HG03342 (cell line): ENCODE measurements at regions not wholly inside any gene's neighbourhood (a gene's known extent, or its start where the extent isn't known, plus 50 kb on each side); places are given as distances from the start of the nearest gene placed in this dataset.

Experiments
- ATAC-seq: cut with Tn5 transposase; IDR thresholded peaks from one replicate; pipeline ENCODE4 v1.9.1; 2021; ENCODE audit warnings: mild to moderate bottlenecking, moderate library complexity; ENCODE audit not compliant: unreplicated experiment

DNA sequence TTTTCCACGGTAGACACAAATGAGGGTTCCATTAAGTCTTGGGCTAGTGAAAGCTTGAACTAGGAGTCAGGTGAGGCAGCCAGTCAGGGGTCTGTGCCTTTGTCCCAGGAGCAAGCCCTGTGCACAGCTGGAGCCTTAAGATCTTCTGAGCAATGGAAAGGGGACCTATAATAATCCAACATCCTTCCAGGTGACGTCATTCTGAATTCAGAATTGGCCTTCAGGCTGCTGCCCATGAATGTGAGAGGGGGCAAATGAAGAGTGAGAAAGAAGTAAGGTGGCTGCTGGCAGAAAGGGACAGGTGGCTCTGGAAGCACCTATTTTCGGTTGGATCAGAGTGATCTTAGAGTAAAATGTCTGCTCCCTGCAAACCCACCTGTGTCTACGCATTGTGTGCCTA is 488.1 kb upstream of the CDH5 start:
- ATAC-seq: no peak

GRCh38 chr16:65876624-65877023 is 489.9 kb upstream of the CDH5 start:
- no peak for ATAC-seq

- ATAC-seq: no peak
Measured at GRCh38 chr16:65876056-65876408, 490.5 kb upstream of the CDH5 start.

- ATAC-seq: no peak
Measured at GRCh38 chr16:65875381-65876055, 491.0 kb upstream of the CDH5 start.

GRCh38 chr16:65869261-65869660 is 497.2 kb upstream of the CDH5 start:
- no peak for ATAC-seq

DNA sequence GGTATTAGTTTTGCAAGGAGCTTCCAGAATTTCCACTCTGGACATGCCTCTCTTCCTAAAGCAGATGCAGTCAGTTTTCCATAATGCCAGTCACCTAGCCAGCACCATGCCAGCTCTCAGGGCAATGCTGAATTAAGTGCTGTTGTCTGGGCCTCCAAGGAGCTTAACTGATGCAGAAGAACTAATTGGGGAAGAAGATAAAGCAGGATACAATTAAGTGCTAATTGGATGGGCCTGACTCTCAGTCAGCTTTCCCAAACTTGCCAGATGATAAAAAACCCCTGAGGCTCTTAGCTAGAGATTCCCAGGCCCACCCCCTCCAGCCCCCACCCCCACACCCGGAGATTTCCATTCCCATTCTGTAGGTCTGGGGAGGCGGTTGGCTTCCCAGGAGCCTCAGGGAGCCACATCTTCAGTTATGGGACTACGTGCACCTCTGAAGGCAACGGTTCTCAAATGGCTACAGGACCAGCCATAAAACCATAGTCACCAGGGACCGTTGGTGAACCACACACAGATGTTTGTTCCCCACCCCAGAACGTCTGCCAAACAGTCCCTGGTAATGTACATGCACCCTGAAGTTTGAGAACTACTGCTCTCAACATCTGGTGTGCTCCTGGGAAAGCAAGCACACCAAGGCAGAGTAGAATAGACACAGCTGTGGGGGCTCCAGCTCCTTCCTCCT is 499.1 kb upstream of the CDH5 start:
- ATAC-seq: no peak

- no peak for ATAC-seq
Measured at GRCh38 chr16:65863236-65863635, 503.3 kb upstream of the CDH5 start.

GRCh38 chr16:65861131-65861731 is 505.3 kb upstream of the CDH5 start:
- ATAC-seq: no peak

GRCh38 chr16:65855171-65856145 is 511.0 kb upstream of the CDH5 start:
- ATAC-seq: no peak

GRCh38 chr16:65846210-65846602 is 520.3 kb upstream of the CDH5 start:
- ATAC-seq: no peak

- ATAC-seq: no peak
Measured at GRCh38 chr16:65845466-65846209, 520.9 kb upstream of the CDH5 start.

- no peak for ATAC-seq
Measured at GRCh38 chr16:65843941-65844340, 522.5 kb upstream of the CDH5 start.

- no peak for ATAC-seq
Measured at GRCh38 chr16:65842067-65842466, 524.4 kb upstream of the CDH5 start.

DNA sequence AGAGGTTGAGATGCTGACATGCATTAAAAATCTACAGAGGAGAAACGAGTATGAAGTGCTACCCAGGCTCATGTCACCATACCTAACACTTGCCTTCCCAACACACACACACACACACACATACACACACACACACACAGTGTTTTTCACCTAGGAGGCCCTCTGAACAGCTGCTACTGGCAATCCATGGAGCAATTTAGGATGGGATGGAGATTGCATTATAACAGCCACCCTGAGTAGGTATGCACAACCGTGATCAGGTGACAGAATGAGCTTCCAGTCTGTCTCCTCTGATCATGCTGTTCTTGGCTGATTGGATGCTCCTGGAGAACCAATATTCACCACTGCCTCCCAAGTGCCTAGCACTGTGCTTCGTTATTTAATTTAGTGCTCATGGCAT is 528.5 kb upstream of the CDH5 start:
- ATAC-seq: no peak

DNA sequence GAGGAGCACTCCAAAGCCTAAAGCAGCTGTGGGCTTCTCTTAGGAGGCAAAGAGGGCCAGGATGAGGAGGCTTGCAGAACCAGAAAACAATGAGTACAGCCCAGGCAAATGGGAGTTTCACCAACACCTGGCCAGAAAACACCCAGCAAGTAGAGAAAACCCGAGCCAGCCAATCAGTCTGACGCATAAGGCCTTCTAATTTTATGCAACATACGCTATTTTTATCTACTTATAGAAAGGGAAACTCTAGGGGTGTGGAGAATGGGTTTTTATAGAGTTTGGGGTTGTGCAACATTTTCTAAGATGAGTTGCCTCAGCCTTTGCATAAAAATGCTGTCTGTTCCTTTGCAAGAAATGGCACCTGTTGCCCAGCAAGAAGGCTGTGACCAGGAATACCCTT is 529.0 kb upstream of the CDH5 start:
- no peak for ATAC-seq

- ATAC-seq: no peak
Measured at GRCh38 chr16:65834688-65835087, 531.8 kb upstream of the CDH5 start.

DNA sequence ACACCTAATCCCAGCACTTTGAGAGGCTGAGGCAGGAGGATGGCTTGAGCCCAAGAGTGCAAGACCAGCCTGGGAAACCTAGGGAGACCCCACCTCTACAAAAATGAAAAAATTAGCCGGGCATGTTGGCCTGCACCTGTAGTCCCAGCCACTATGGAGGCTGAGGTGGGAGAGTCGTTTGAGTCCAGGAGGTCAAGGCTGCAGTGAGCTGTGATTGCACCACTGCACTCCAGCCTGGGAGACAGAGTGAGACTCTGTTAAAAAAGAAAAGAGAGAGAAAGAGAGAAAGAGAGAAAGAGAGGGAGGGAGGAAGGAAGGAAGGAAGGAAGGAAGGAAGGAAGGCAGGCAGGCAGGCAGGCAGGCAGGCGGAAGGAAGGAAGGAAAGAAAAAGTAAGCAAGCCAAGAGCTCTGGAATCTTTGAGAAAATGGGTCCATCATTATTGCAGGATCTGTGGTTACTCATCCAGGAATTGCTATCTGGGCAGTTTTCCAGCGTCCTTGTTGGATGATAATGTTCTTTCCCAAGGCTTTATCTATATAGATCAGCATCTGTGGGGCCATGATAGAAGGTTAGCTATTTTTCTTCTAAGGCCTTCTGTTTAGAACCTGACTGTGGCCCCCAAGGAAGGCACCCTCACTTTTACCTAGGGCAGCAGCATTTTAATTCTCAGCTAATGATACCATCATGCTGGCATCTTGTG is 533.2 kb upstream of the CDH5 start:
- ATAC-seq: no peak

GRCh38 chr16:65832679-65833078 is 533.8 kb upstream of the CDH5 start:
- ATAC-seq: no peak

DNA sequence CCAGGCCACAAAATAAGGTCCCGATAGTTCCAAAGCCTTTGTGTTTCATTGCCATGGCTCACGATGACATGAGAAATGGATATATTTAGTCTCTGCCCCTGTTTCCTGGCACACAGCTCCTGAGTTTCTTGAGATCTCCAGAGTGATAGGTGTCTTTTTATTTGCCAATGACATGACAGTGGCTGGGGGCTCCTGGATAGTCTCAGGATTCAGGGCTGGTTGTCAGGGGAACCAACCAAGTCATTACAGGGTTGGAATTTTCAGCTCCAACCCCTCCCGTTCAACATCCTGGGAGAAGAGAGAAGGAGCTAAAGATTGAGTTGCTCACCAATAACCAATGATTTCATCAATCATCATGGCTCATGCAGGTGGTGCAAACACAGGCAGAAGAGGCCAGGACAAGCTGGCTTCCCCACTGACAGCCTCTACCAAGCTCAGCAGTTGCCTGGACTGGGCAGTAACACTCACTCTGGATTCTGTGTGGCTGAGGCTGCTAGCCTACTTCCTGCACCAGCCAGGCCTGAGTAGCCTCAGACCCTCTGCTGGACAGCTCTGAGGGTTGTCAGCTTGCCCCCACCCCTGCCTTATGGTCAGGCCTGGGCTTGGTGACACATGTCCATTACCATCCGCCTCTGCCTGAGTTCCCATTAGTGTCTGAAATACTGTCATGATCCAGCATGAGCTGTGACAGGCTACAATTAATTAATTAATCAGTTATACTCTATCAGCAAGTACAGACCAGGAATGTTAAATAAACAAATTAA is 534.4 kb upstream of the CDH5 start:
- no peak for ATAC-seq
